ENCODE measurements at regions not wholly inside any gene's neighbourhood (a gene's known extent, or its start where the extent isn't known, plus 50 kb on each side); places are given as distances from the start of the nearest gene placed in this dataset.

DNA sequence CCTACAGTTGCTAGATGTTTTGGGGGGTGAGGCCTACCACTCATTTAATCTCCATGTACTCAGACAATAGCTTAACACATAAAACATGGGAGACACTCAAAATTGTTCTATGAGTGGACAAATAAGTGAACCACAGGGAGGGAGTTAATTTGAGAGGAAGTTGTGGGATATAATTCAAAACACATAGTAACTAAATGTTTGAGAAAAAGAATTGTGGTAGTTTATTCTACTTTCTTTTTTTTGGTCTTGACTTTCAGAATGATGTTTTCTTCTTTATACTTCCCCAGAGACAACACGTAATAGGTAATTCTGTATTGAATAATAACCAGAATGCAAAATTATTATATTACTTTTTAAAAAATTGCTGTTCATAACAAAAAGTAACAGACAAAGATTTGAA, 453.8 kb downstream of the RFPL4B start:
- no peak for DNase-seq (ENCODE audit: low read depth)

DNA sequence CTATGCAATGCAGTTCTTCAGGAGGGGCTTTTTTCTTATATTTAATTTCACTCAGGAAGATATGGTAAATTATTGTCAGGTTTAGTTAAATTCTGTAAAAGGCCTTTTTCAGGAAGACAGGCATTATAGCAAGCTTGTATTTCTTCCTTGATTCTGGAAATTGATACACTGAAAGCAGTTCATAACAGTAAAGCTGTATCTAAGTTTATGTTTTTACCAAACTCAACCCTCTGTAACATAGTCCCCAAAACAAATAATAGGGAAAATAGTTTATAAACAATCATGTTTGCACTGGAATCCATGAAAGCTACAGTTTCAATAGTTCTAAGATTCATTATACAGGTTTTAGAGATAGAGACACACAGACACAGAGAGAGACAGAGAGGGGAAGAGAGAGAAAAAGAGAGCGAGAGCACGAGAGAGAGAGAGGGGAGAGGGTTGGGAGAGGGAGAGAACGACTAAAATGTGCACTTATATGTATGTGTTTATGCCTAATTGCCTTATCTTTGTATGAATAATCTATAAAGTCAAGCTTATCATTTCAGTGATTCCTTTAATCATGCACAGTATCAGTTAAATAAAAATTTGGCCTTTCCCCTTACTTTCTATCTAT, 454.4 kb downstream of the RFPL4B start:
- DNase-seq (ENCODE audit: low read depth): no peak

DNA sequence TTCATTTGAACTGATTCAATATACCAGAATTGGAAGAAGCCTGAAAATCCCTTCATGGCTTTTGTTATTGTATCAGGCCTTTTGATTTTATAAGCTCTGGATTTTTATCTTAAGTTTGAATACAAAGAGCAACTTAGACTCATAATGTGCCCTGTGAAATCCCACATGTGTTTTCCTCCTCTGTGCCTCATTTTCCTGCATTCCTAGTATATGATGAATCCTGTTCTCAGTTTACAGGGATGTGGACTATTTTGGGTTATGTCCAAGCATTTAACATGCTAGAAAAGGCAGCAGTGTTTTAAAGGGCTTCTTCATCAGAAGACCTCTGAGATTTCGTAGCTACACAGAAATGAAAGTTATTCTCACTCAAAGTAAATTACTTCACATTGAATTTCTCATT, 455.0 kb downstream of the RFPL4B start:
- DNase-seq (ENCODE audit: low read depth): no peak

DNA sequence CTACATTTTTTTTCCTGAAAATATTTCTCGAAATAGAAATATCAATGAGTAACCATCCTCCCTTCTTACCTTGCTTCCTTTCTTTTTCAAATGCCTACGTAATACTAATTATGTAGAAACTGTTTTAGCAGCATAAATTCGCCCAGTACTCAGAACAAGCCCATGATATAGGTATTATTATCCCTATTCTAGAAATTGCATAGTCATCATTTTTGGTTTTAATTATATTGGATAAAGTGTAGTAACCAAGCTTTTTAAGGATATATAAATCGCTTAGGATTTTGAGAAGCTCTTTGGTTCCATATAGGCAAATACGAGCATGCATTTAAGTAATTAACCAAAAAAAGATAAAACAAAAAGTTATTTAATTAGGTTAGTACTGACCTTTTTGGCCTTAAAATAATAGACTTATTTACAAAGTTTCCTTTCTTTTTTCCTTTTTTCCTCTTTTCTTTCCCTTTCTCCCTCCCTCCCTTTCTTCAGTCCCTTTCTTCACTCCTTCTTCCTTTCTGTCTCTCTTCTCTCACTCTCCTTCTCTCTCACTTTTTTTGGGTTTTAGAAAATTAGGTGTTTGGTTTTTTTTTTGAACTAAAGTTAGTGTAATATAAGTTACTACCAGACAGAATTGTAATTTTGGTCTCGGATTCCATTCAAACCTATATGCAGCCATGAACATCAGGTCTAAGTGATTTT, 457.7 kb downstream of the RFPL4B start:
- no peak for DNase-seq (ENCODE audit: low read depth)

DNA sequence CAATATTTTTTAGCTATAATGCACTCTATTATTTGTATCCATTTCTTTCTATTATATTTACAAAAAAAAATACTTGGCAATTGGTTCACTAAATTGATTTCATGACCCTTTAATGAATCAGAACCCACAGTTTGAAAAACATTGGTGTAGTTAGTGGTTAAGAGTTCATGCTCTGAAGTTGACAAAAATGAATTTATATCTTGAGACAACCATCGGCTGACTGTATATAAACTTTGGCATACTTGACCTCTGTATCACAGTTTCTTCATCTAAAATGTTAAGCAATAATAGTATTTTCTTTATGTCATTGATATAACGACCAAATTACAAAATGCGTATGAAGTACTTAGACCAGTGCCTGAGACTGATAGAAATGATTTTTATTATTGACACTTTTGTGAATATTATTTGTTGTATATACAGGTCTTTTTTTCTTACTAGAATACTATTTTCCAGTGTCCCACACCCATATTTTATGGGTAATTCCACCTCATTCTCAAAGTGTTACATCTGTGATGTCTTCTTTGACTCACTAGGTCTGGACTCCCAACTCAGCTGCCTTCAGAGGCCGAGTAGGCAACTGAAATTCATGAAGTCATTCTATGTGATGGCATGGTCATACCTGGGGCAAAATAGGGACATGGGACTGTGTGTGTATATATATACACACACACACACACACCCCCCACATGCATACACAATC, 459.2 kb downstream of the RFPL4B start:
- no peak for DNase-seq (ENCODE audit: low read depth)

DNA sequence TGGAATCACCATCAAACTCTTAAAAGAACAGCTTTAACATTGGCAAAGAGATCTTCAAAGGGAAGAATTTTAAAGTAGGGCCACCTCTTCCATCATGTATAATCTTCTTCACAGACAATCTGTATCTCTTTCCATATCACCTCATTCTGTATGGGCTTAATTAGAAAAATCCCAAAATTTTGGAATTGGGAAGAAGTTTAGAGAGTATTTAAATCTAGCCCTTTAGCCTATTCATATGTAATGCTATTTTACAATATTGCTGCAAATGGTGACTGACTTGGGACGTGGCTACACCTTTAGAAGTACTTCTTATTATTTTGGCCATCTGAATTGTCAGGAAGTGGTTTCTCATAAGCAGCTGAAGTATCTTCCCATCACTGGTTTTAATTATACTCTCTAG, 474.3 kb downstream of the RFPL4B start:
- no peak for DNase-seq (ENCODE audit: low read depth)

DNA sequence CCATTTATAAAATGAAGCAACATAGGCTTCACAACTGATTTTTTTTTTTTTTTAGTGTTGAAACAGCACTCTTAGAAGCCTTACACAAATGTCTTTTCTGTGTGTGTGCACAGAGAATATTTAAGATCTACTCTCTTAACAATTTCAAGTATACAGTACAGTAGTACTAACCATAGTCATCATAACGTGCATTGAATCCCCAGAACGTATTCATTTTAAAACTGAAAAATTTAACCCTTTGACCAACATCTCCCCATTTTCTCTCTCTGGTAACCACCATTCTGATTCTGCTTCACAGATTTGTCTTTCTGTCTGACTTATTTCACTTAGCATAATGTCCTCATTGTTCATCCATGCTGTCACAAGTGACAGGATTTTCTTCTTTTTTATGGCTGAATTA, 475.6 kb downstream of the RFPL4B start:
- DNase-seq (ENCODE audit: low read depth): no peak

DNA sequence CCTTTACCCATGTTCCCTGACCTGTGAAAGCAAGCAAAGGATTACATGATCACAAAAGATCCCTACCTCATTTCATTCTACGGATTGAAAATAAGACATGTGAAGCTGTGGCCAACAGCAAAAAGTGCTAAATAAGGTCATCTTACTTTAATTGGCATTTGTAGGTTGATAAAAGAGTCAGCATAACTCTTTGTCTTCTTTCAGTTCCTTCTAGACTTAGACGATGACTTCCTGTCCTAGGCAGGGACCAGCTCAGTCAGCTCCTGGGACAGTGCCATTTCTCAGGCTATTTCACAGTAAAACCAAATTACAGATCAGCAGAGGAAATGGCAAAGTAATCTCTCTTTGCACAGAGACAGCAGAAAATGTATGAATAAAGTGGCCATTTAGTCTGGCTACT, 480.7 kb downstream of the RFPL4B start:
- DNase-seq (ENCODE audit: low read depth): no peak

DNA sequence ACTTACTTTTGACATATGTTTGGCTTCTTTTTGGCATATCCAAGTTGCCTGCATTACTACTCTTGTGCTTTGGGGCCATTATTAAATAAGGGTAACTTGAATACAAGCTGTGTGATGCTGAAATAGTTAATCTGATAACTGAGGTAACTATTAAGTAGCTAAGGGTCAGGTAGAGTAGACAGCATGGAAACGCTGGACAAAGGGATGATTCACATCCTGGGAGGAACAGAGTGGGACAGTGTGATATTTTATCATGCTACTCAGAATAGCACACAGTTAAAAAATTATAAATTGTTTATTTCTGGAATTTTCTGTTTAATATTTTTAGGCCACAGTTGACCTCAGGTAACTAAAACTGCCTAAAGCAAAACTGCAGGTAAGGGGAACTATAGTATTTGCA, 483.9 kb downstream of the RFPL4B start:
- no peak for DNase-seq (ENCODE audit: low read depth)

DNA sequence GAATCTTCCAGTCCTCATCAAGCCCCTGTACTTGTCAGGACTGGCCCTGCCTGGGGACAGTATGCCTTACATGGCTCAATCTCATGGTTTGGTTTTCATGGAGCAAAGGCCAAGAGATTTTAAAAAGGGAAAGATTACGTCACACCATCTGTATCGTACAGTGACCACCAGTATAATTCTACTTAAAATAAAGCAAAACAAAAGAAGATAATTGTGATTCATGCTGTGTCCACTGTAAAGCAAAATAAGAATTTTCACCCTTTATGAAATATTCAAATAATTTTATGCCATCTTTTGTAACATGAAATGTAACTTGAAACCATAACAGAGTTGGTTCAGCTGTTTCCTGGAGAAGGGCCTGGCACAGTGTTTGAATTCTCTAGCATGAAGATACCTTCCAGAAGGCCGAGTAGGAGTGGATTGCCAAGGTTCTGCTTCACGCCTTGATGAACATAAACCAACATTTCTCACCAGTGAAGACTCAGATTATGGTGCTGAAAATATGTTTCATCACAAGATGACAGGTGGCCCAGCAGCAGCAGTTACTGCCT, 486.5 kb downstream of the RFPL4B start:
- DNase-seq (ENCODE audit: low read depth): no peak

DNA sequence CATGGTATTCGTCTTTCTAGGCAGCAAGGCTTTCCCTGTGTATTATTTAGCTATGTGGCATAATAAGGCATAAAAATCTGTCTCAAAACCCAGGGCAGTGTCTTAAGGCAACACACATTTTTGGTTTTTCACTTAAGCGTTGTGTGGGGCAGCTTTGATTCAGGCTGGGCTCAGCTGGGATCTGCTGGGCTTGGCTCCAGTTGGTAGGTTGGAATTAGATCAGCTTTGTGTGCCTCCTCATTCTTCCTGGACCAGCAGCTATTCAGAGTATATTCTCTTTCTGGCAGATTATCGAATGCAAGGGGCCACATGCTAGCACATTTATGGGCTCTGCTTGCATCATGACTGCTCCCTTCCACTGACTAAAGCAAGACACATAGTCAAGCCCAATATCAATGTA, 487.9 kb downstream of the RFPL4B start:
- DNase-seq (ENCODE audit: low read depth): no peak

DNA sequence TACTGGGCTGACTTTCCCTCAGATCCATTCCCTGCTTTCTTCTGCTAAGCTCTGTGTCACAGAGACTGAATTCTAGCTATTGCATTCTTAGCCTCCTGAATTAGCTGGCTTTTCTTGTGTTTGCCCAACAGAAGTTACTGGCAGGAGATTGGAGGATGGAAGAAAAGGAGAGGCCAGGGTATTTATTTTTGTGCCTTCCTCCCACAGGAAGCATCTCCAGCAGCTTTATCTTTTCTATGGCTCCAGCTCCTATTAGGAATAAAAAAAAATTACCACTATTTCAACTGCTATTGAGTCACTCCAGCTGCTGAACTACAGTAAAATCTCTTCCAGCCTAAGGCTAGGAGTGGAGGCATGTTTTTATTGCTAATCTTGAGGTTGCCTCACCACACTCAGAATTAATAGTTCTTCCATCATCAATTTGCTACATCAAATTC, 492.4 kb downstream of the RFPL4B start:
- no peak for DNase-seq (ENCODE audit: low read depth)

DNA sequence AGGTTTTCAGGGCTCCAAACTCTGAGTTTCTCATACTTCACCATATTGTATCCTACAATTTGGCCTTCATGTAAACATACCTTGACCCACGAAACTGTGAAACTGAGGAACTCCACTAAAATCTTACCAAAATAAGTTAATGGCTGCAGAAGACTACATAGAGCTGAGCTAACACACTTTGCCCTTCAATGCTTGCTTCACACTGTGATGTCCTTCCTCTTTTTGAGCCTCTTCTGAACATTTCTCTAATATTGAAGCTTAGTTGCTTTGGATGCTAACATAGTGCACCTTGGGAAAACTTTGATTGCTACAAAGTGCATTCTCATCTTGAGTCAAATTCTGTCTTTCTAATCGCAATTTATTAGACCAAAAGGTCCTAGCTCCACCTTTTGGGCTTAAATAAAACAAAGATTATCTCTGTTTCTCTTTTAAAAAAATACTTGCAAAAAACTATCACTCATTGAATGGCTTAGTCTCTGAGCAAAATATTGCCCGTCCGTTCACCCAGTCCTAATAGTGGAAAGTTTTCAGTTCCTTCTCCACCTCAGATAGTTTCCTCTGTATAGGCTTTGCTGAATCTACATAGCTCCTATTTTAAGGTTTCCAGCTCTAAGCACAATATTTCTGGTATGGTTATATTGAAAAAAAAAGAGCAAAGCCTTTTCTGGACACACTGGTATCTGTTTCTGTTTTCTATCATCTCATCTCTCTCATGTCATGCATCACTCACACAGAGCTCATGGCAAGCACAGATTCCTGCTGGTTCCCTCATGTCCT, 494.6 kb downstream of the RFPL4B start:
- no peak for DNase-seq (ENCODE audit: low read depth)

DNA sequence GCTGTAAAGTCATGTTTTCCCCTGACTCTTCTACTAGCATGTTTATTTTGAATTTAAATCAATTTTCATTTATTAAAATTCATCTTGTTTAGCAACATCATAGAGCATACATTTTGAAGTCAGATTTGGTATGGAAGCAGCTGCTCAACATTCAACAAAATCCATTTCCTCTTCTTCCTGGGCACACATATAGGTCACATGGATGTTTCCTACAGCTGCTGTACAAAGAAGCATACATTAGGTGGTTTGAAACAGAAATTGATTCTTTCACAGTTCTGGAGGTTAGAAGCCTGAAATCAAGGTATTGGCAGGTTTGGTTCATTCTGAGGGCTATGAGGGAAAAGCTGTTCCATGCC, 495.2 kb downstream of the RFPL4B start:
- no peak for DNase-seq (ENCODE audit: low read depth)

DNA sequence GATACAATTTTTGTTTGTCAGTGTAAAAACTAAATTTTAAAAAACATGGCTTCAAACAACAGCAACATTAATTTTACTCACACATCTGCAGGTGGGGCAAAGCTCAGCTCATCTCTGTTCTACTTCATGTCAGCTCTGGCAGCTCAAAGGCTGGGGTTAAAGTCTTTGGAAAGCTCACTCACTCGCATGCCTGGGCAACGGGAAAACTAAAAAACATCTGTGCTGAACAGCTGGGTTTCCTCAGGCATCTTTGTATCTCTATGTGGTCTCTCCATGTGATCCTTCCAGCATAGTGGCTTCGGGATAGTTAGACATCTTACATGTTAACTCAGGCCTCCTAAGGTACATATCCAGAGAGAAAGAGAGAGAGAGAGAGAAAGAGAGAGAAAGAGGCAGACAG, 499.6 kb downstream of the RFPL4B start:
- no peak for DNase-seq (ENCODE audit: low read depth)

DNA sequence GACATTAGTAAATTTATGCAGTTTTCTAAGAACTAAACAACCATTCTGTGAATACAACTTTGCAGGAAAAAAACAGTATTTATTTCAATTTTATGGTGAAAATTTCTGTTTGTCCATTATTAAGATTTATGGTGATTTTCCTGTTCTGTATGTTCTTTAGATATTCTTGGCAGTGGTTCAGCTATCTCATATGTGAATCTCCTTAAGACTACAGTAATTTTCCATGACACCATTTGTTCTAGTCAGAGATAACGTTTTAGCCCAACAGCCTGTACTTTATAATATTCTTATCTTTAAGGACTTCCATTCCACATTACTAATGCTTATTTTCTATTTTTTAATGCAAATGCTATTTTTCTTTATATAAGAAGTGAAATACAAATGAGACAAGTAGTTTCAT, 504.0 kb downstream of the RFPL4B start:
- no peak for DNase-seq (ENCODE audit: low read depth)

DNA sequence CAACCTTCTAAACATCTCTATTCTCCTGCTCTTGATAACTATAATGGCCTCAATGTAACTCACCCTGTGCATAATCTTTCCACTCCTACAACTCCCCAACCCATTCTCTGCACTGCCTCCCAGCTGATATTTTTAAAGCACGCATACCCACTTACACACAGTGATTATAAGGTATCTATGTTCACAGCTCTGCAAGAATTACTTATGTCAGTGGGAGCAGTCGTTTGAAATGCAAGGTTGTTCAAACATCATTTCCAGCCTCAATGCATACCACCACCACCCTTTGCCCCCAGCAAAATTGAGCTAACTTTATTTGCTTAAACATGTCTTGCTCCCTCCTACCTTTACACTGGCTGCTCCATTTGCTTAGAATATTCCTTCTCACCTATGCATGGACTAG, 506.0 kb downstream of the RFPL4B start:
- DNase-seq (ENCODE audit: low read depth): no peak

DNA sequence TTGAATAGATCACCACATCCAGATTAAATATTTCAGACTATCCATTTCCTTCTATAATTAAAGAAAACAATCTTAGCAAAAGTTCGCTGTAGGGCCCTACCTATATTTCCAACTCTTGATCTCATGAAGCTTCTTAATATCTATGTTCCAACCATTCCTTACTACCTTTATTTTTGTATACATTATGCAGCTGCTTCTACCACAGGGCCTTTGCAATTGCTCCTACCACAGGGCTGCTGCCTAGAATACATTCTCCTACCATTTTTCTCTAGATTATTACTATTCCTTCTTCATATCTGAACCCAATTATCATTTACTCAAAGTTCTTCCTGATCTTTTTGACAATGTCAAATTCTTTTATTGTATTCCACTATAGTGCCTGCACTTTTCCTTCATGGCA, 516.6 kb downstream of the RFPL4B start:
- no peak for DNase-seq (ENCODE audit: low read depth)

DNA sequence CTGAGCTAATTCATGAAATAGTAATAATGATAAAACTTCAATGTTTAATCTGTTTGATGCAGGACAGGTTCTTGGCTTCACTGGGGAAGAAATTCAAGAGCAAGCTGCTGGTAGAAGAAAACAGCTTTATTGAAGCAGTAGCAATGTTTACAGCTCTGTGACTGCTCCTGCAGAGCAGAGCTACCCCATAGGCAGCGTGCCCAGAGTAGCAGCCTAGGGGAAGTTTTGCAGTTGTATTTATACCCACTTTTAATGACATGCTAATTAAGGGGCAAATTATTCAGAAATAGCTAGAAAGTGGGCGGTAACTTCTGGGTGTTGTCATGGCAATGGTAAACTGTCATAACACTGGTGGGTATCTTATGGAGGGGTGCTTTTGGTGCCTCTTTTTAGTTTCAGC, 518.0 kb downstream of the RFPL4B start:
- no peak for DNase-seq (ENCODE audit: low read depth)

DNA sequence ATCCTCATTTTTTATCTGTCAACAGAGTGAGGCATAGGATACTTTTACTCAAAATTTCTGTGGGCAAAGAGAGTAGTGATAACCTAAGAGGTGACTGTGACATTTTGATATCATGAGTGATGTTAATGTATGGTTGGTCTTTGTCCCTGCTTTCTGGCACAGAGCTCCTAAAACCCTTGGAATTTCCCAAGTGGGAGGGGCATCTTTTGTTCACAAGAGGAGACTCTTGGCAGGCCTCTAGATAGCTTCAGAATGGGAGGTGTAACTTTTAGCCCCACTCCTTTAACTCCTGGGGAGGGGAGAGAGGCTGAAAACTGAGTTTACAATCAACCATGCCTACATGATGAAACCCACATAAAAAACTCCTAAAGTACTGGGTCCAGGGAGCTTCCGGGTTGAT, 527.8 kb downstream of the RFPL4B start:
- no peak for DNase-seq (ENCODE audit: low read depth)

DNA sequence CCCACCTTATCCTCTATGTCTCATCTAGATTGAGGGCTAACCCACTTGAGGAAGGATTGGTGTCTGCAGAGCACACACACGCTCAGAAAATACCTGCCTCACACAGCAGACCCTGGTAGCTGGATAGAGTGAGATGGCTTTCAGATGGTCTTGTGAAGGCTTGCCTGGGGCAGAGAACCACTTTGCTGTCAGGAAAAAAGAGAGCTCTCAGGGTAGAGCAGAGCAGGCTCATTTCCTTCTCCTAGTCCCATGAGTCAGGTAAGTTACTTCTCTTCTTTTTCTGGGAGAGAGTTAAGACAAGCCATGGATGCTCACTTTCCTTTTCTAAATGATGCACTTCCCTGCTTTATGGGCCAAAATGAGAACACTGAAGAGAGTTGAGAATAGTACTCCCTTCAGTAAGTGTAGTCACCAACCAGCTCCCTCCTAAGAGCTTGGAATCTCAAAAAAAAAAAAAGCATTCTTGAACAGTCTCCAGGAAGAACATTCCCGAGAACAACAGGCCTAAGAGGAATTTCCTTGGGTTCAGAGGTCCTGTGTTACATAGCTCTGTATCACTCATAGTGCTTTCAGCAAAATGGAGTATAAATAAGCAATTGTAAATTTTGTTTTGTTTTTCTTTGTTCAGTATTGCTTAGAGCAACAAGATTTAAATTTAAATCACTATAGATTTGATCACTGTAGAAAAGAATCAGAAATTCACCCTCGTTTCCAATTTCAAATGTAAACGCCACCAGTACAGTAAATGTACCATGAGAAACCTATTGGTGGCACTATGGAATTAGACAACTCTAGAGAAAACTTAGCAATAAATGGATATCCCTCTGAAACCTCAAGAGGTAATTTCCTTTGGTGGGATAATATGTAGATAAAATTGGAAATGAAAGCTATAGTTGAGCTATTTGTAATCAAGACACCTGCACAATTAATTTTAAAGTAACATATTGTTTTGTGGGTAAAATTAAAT, 530.3 kb downstream of the RFPL4B start:
- no peak for DNase-seq (ENCODE audit: low read depth)
